ENCODE measurements at regions not wholly inside any gene's neighbourhood (a gene's known extent, or its start where the extent isn't known, plus 50 kb on each side); places are given as distances from the start of the nearest gene placed in this dataset.

DNA sequence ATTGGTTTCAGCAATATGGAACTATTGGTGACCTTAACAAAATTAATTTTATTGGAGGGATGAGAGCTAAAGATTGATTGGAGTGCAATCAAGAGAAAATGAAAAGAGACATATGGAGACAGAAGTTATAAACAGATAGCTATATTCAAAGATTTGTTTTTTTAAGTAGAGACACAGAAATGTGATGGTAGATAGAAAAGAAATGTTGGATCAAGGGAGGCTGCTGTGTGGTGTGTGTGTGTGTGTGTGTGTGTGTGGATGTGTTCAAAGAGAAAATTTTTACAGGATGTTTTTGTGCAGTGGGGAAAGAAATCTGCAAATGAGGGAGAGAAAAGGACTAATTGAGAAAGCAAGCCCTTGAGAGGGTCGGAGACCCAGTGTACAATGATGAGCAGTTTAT is 249.5 kb upstream of the SPHKAP start:
- TF ChIP-seq POLR2A (IDR thresholded peaks at IDR 0.05) (no peak), CTCF (IDR thresholded peaks at IDR 0.05) (no peak), POLR2AphosphoS5 (IDR thresholded peaks at IDR 0.05) (no peak)

Measured in sigmoid colon (tissue), 4 donors.